Keratinocyte (primary cell): ENCODE measurements at regions not wholly inside any gene's neighbourhood (a gene's known extent, or its start where the extent isn't known, plus 50 kb on each side); places are given as distances from the start of the nearest gene placed in this dataset.

Source experiments
- DNase-seq: peaks from one replicate; pipeline ENCODE4 v3.0.0-alpha.2; 2011; ENCODE audit warnings: low read depth, missing footprints, low spot score
- FAIRE-seq: peaks from 2 replicates; lab custom pipeline; 2011; peaks lifted over from hg19 to GRCh38; lab: Jason Lieb, UNC
- H2AFZ ChIP-seq: 2 replicates; pipeline ENCODE4 v1.6.0; 2012; ENCODE audit warnings: low read length, control low read depth, inconsistent platforms; ENCODE audit not compliant: control insufficient read depth
- H3K27ac ChIP-seq: 2 replicates; pipeline ENCODE4 v1.5.1; 2011; ENCODE audit warnings: low read length; ENCODE audit not compliant: control insufficient read depth, insufficient read depth
- H3K27me3 ChIP-seq: 3 replicates; pipeline ENCODE4 v1.6.0; 2011; ENCODE audit warnings: low read length; ENCODE audit not compliant: control insufficient read depth, insufficient read depth; ENCODE audit errors: extremely low read depth
- H3K36me3 ChIP-seq, 2 experiments: 2 replicates in 1 of 2; 3 replicates in 1 of 2; pipeline ENCODE4 v1.5.1; 2011; ENCODE audit warnings: low read length in 2 of 2, mild to moderate bottlenecking in 1 of 2; ENCODE audit not compliant: control insufficient read depth in 2 of 2, insufficient read depth in 2 of 2; ENCODE audit errors: extremely low read depth in 1 of 2
- H3K4me1 ChIP-seq: 3 replicates; pipeline ENCODE4 v1.5.1; 2011; ENCODE audit warnings: low read length; ENCODE audit not compliant: control insufficient read depth, insufficient read depth; ENCODE audit errors: extremely low read depth
- H3K4me2 ChIP-seq: 3 replicates; pipeline ENCODE4 v1.6.0; 2011; ENCODE audit warnings: low read depth, low read length; ENCODE audit not compliant: control insufficient read depth, insufficient read depth; ENCODE audit errors: extremely low read depth
- H3K4me3 ChIP-seq, 3 experiments: fragments of 200-600 bp in 1 of 3; sonication (generic) in 1 of 3; 2 replicates in 2 of 3; 3 replicates in 1 of 3; pipeline ENCODE4 v1.5.1; 2011 to 2016; ENCODE audit warnings: low read length in 3 of 3, mild to moderate bottlenecking in 3 of 3, control low read depth in 2 of 3, inconsistent platforms in 1 of 3, low read depth in 1 of 3, mixed read lengths in 1 of 3, mixed run types in 1 of 3, moderate library complexity in 1 of 3; ENCODE audit not compliant: control insufficient read depth in 2 of 3, insufficient read depth in 2 of 3; ENCODE audit errors: extremely low read depth in 1 of 3
- H3K79me2 ChIP-seq: 2 replicates; pipeline ENCODE4 v1.6.0; 2012; ENCODE audit warnings: low read length; ENCODE audit not compliant: control insufficient read depth, insufficient read depth
- H3K9ac ChIP-seq: 3 replicates; pipeline ENCODE4 v1.6.0; 2011; ENCODE audit warnings: low read length; ENCODE audit not compliant: control insufficient read depth, insufficient read depth; ENCODE audit errors: extremely low read depth
- H3K9me1 ChIP-seq: 3 replicates; pipeline ENCODE4 v1.6.0; 2011; ENCODE audit warnings: low read length; ENCODE audit not compliant: control insufficient read depth, insufficient read depth; ENCODE audit errors: extremely low read depth
- H3K9me3 ChIP-seq: 2 replicates; pipeline ENCODE4 v1.5.1; 2012; ENCODE audit warnings: low read depth, low read length; ENCODE audit not compliant: control insufficient read depth
- H4K20me1 ChIP-seq: 3 replicates; pipeline ENCODE4 v1.6.0; 2011; ENCODE audit warnings: low read length; ENCODE audit not compliant: control insufficient read depth, insufficient read depth; ENCODE audit errors: extremely low read depth
- CTCF ChIP-seq, 3 experiments: IDR thresholded peaks in 1 of 3; conservative IDR thresholded peaks in 1 of 3; optimal IDR thresholded peaks in 1 of 3; 2 replicates in 2 of 3; 3 replicates in 1 of 3; pipeline versions ENCODE3 to v1.5.1; 2011; ENCODE audit warnings: low read length in 3 of 3, mild to moderate bottlenecking in 3 of 3, moderate library complexity in 2 of 3, control low read depth in 1 of 3, inconsistent platforms in 1 of 3; ENCODE audit not compliant: insufficient read depth in 2 of 3; ENCODE audit errors: extremely low read depth in 1 of 3
- EZH2 ChIP-seq: IDR thresholded peaks from one replicate; pipeline ENCODE4 v1.6.1; 2012; ENCODE audit warnings: inconsistent platforms, mild to moderate bottlenecking, low read length, moderate library complexity
- dilution Hi-C: fragments of 300-500 bp; cut with MboI; formaldehyde crosslinking; loops from one replicate; pipeline ENCODE4 v1.7.0; 2020; ENCODE audit warnings: low sequenced_read_pairs; ENCODE audit not compliant: extremely low pct_ligation_motif_present

- H3K4me1 ChIP-seq = no peaks in the 10 kb centered on the region
- TF ChIP-seq CTCF (optimal IDR thresholded peaks at IDR 0.05 in 1 of 3, IDR thresholded peaks at IDR 0.05 in 1 of 3, conservative IDR thresholded peaks at IDR 0.05 in 1 of 3; ENCODE audit: extremely low read depth in 1 of 3, insufficient read depth in 2 of 3, low read length in 3 of 3) = no peak
- no peak for TF ChIP-seq EZH2
- DNase-seq = no peak
- no peaks in the 10 kb centered on the region for H3K36me3 ChIP-seq
- no peaks in the 10 kb centered on the region for H3K79me2 ChIP-seq
- no peaks in the 10 kb centered on the region for H3K9me3 ChIP-seq
- H3K4me2 ChIP-seq = no peak overlapping the region
- no peaks in the 10 kb centered on the region for H4K20me1 ChIP-seq
- no peaks in the 10 kb centered on the region for H3K9me1 ChIP-seq
- no peak overlapping the region for H3K4me3 ChIP-seq
- no peak for FAIRE-seq
- H3K27ac ChIP-seq = no peak overlapping the region
- no peaks in the 10 kb centered on the region for H3K27me3 ChIP-seq
- dilution Hi-C loops = no loop called here
- H3K9ac ChIP-seq = no peak overlapping the region
- H2AFZ ChIP-seq = no peak overlapping the region
Measured at GRCh38 chr9:79335987-79336386, 235.8 kb upstream of the TLE4 start.

- H3K79me2 ChIP-seq = no peaks in the 10 kb centered on the region
- no peak overlapping the region for H3K4me2 ChIP-seq
- TF ChIP-seq CTCF (optimal IDR thresholded peaks at IDR 0.05 in 1 of 3, IDR thresholded peaks at IDR 0.05 in 1 of 3, conservative IDR thresholded peaks at IDR 0.05 in 1 of 3; ENCODE audit: extremely low read depth in 1 of 3, insufficient read depth in 2 of 3, low read length in 3 of 3) = no peak
- no peak for TF ChIP-seq EZH2
- H3K4me3 ChIP-seq = no peak overlapping the region
- no peaks in the 10 kb centered on the region for H4K20me1 ChIP-seq
- no peaks in the 10 kb centered on the region for H3K27me3 ChIP-seq
- dilution Hi-C loops = no loop called here
- H3K9ac ChIP-seq = no peak overlapping the region
- no peak for FAIRE-seq
- H3K27ac ChIP-seq = no peak overlapping the region
- H3K9me3 ChIP-seq = no peaks in the 10 kb centered on the region
- DNase-seq = no peak
- H3K4me1 ChIP-seq = no peaks in the 10 kb centered on the region
- H2AFZ ChIP-seq = no peak overlapping the region
- H3K9me1 ChIP-seq = no peaks in the 10 kb centered on the region
- H3K36me3 ChIP-seq = no peaks in the 10 kb centered on the region
Measured at GRCh38 chr9:79341561-79341960, 230.2 kb upstream of the TLE4 start.
